ENCODE measurements at regions not wholly inside any gene's neighbourhood (a gene's known extent, or its start where the extent isn't known, plus 50 kb on each side); places are given as distances from the start of the nearest gene placed in this dataset.
"Not testable (repeated sequence)": the region's sequence is repeated elsewhere in the genome, so short reads cannot be mapped to it uniquely, and the experiment has no call there.

- no peaks in the 10 kb centered on the region for H3K9me2 ChIP-seq
- H4K20me1 ChIP-seq (ENCODE audit: insufficient read depth), result no peaks in the 10 kb centered on the region
- H3K4me3 ChIP-seq (ENCODE audit: low read depth in 2 of 2, low read length in 1 of 2), result no peak overlapping the region
- no peak overlapping the region for H3K9ac ChIP-seq
- CTCF ChIA-PET, result no interaction called here
- TF ChIP-seq CHD2 (IDR thresholded peaks at IDR 0.05; ENCODE audit: low read length, partially characterized antibody) (no peak), NRF1 (IDR thresholded peaks at IDR 0.05; ENCODE audit: low read depth, low read length) (no peak), USF2 (IDR thresholded peaks at IDR 0.05; ENCODE audit: borderline replicate concordance, low read depth, low read length) (no peak), FOSL2 (IDR thresholded peaks at IDR 0.05; ENCODE audit: borderline replicate concordance, low read depth) (no peak), ELF1 (IDR thresholded peaks at IDR 0.05) (no peak), GABPA (IDR thresholded peaks at IDR 0.05; ENCODE audit: low read depth) (no peak), REST (IDR thresholded peaks at IDR 0.05; ENCODE audit: low read depth, low read length) (no peak), JUND (IDR thresholded peaks at IDR 0.05) (no peak), MXI1 (IDR thresholded peaks at IDR 0.05; ENCODE audit: low read depth, low read length) (no peak), ZBTB33 (IDR thresholded peaks at IDR 0.05; ENCODE audit: borderline replicate concordance, low read depth) (no peak), RCOR1 (IDR thresholded peaks at IDR 0.05; ENCODE audit: low read length) (no peak), TEAD4 (IDR thresholded peaks at IDR 0.05; ENCODE audit: borderline replicate concordance, insufficient read depth) (no peak), PBX3 (IDR thresholded peaks at IDR 0.05) (no peak), MEF2A (IDR thresholded peaks at IDR 0.05; ENCODE audit: borderline replicate concordance, low read depth) (no peak)
- H3K27me3 ChIP-seq (ENCODE audit: insufficient read depth), result no peaks in the 10 kb centered on the region
- H3K9me3 ChIP-seq, result no peaks in the 10 kb centered on the region
- POLR2A ChIA-PET, result no interaction called here
- no peaks in the 10 kb centered on the region for H3F3A ChIP-seq (replicated peaks; ENCODE audit: insufficient read depth)
- no peaks in the 10 kb centered on the region for H3K4me1 ChIP-seq (ENCODE audit: control insufficient read depth in 1 of 2, insufficient read depth in 2 of 2, low read depth in 1 of 2, low read length in 1 of 2)
- no peak overlapping the region for H3K4me2 ChIP-seq
- no peak overlapping the region for H3K27ac ChIP-seq (ENCODE audit: low read depth in 2 of 2, low read length in 1 of 2)
- WGBS (ENCODE audit: low lambda C conversion rate), result 41% methylated on average over 2 of the region's 2 CpGs
- no peak overlapping the region for H2AFZ ChIP-seq (ENCODE audit: low read depth)
- no peaks in the 10 kb centered on the region for H3K36me3 ChIP-seq (replicated peaks in 1 of 2; ENCODE audit: control insufficient read depth in 1 of 2, insufficient read depth in 2 of 2, low read length in 1 of 2)
- no peak for DNase-seq
- H3K79me2 ChIP-seq (ENCODE audit: insufficient read depth), result no peaks in the 10 kb centered on the region
Observed at GRCh38 chr3:76532158-76532822, 507.6 kb upstream of the ROBO2 start.

- POLR2A ChIA-PET; H3K4me1 ChIP-seq (ENCODE audit: control insufficient read depth in 1 of 2, insufficient read depth in 2 of 2, low read depth in 1 of 2, low read length in 1 of 2); H3K27me3 ChIP-seq (ENCODE audit: insufficient read depth); H3K9me3 ChIP-seq; DNase-seq; CTCF ChIA-PET; H3K4me2 ChIP-seq; H3K27ac ChIP-seq (ENCODE audit: low read depth in 2 of 2, low read length in 1 of 2); H4K20me1 ChIP-seq (ENCODE audit: insufficient read depth); H3K9ac ChIP-seq; H3F3A ChIP-seq (replicated peaks; ENCODE audit: insufficient read depth); H2AFZ ChIP-seq (ENCODE audit: low read depth); H3K9me2 ChIP-seq; H3K4me3 ChIP-seq (ENCODE audit: low read depth in 2 of 2, low read length in 1 of 2); H3K79me2 ChIP-seq (ENCODE audit: insufficient read depth); H3K36me3 ChIP-seq (replicated peaks in 1 of 2; ENCODE audit: control insufficient read depth in 1 of 2, insufficient read depth in 2 of 2, low read length in 1 of 2): not testable (repeated sequence)
- 24% methylated on average over 4 of the region's 4 CpGs for WGBS (ENCODE audit: low lambda C conversion rate)
Observed at GRCh38 chr3:76533710-76534109, 506.2 kb upstream of the ROBO2 start.

GRCh38 chr3:76537857-76538256 lies 502.0 kb upstream of the ROBO2 start:
- H3K27ac ChIP-seq (ENCODE audit: low read depth in 2 of 2, low read length in 1 of 2); H3F3A ChIP-seq (replicated peaks; ENCODE audit: insufficient read depth); H3K79me2 ChIP-seq (ENCODE audit: insufficient read depth); H3K4me2 ChIP-seq; H3K4me3 ChIP-seq (ENCODE audit: low read depth in 2 of 2, low read length in 1 of 2); CTCF ChIA-PET; H3K36me3 ChIP-seq (replicated peaks in 1 of 2; ENCODE audit: control insufficient read depth in 1 of 2, insufficient read depth in 2 of 2, low read length in 1 of 2); H4K20me1 ChIP-seq (ENCODE audit: insufficient read depth); DNase-seq; H3K9ac ChIP-seq; H3K4me1 ChIP-seq (ENCODE audit: control insufficient read depth in 1 of 2, insufficient read depth in 2 of 2, low read depth in 1 of 2, low read length in 1 of 2); POLR2A ChIA-PET; H2AFZ ChIP-seq (ENCODE audit: low read depth); H3K9me2 ChIP-seq; H3K27me3 ChIP-seq (ENCODE audit: insufficient read depth); H3K9me3 ChIP-seq: not testable (repeated sequence)
- 43% methylated on average over 3 of the region's 3 CpGs for WGBS (ENCODE audit: low lambda C conversion rate)
